ENCODE measurements at regions not wholly inside any gene's neighbourhood (a gene's known extent, or its start where the extent isn't known, plus 50 kb on each side); places are given as distances from the start of the nearest gene placed in this dataset.

DNA sequence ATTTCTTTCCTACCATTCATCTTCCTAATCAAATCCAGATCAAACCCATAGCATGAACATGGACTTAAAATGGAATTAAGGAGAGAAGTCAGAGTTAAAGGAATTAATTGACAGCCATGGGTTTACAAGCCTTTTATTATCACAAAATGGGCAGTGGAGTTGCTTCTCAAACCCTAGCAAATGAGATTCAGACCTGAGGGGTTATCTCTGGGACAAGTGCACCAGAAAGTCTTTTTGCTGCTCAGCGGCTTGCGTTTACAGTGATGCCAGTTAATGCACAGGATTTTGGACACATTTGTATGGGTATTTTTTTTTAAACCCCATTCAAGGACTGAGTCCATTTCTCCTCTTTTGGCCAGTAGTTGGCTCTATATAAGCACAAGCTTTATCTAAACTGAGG, 503.0 kb downstream of the EFNB2 start:
- Histone ChIP-seq H3K27me3 (ENCODE audit: control insufficient read depth in 1 of 2, insufficient read depth in 2 of 2, low read length in 2 of 2) (no peaks in the 10 kb centered on the region), H3K4me3 (ENCODE audit: low read length in 2 of 2) (no peak overlapping the region)

GRCh38 chr13:106029676-106030290, 505.7 kb downstream of the EFNB2 start:
- Histone ChIP-seq H3K27me3 (ENCODE audit: control insufficient read depth in 1 of 2, insufficient read depth in 2 of 2, low read length in 2 of 2) (no peaks in the 10 kb centered on the region), H3K27ac (ENCODE audit: low read length) (no peak overlapping the region), H3K36me3 (ENCODE audit: control insufficient read depth in 2 of 2, insufficient read depth in 2 of 2, low read length in 2 of 2) (no peaks in the 10 kb centered on the region), H3K4me3 (ENCODE audit: low read length in 2 of 2) (no peak overlapping the region), H3K4me1 (ENCODE audit: control insufficient read depth, insufficient read depth, low read length) (no peaks in the 10 kb centered on the region), H3K9me3 (ENCODE audit: control insufficient read depth in 2 of 2, low read length in 2 of 2) (no peaks in the 10 kb centered on the region), H3K9ac (ENCODE audit: low read length in 2 of 2) (no peak overlapping the region)

More for the DNA sequence above, 503.0 kb downstream of the EFNB2 start:
- Histone ChIP-seq H3K36me3 (ENCODE audit: control insufficient read depth in 2 of 2, insufficient read depth in 2 of 2, low read length in 2 of 2) (no peaks in the 10 kb centered on the region), H3K4me1 (ENCODE audit: control insufficient read depth, insufficient read depth, low read length) (no peaks in the 10 kb centered on the region), H3K27ac (ENCODE audit: low read length) (no peak overlapping the region), H3K9ac (ENCODE audit: low read length in 2 of 2) (no peak overlapping the region), H3K9me3 (ENCODE audit: control insufficient read depth in 2 of 2, low read length in 2 of 2) (no peaks in the 10 kb centered on the region)

- Histone ChIP-seq H3K4me3 (ENCODE audit: low read length in 2 of 2) (no peak overlapping the region), H3K27me3 (ENCODE audit: control insufficient read depth in 1 of 2, insufficient read depth in 2 of 2, low read length in 2 of 2) (no peaks in the 10 kb centered on the region), H3K36me3 (ENCODE audit: control insufficient read depth in 2 of 2, insufficient read depth in 2 of 2, low read length in 2 of 2) (no peaks in the 10 kb centered on the region), H3K9me3 (ENCODE audit: control insufficient read depth in 2 of 2, low read length in 2 of 2) (no peaks in the 10 kb centered on the region), H3K4me1 (ENCODE audit: control insufficient read depth, insufficient read depth, low read length) (no peaks in the 10 kb centered on the region), H3K9ac (ENCODE audit: low read length in 2 of 2) (no peak overlapping the region), H3K27ac (ENCODE audit: low read length) (no peak overlapping the region)
Observed at GRCh38 chr13:106028911-106029310, 506.6 kb downstream of the EFNB2 start.

- no peak overlapping the region for H3K4me3 ChIP-seq (ENCODE audit: low read length in 2 of 2)
- no peaks in the 10 kb centered on the region for H3K4me1 ChIP-seq (ENCODE audit: control insufficient read depth, insufficient read depth, low read length)
- H3K27me3 ChIP-seq (ENCODE audit: control insufficient read depth in 1 of 2, insufficient read depth in 2 of 2, low read length in 2 of 2): no peaks in the 10 kb centered on the region
- no peak overlapping the region for H3K27ac ChIP-seq (ENCODE audit: low read length)
- no peaks in the 10 kb centered on the region for H3K36me3 ChIP-seq (ENCODE audit: control insufficient read depth in 2 of 2, insufficient read depth in 2 of 2, low read length in 2 of 2)
- H3K9me3 ChIP-seq (ENCODE audit: control insufficient read depth in 2 of 2, low read length in 2 of 2): no peaks in the 10 kb centered on the region
- H3K9ac ChIP-seq (ENCODE audit: low read length in 2 of 2): no peak overlapping the region
Observed at GRCh38 chr13:106011600-106011999, 523.9 kb downstream of the EFNB2 start.

- H3K9me3 ChIP-seq (ENCODE audit: control insufficient read depth in 2 of 2, low read length in 2 of 2): no peaks in the 10 kb centered on the region
- no peaks in the 10 kb centered on the region for H3K4me1 ChIP-seq (ENCODE audit: control insufficient read depth, insufficient read depth, low read length)
- H3K4me3 ChIP-seq (ENCODE audit: low read length in 2 of 2): no peak overlapping the region
- H3K27me3 ChIP-seq (ENCODE audit: control insufficient read depth in 1 of 2, insufficient read depth in 2 of 2, low read length in 2 of 2): no peaks in the 10 kb centered on the region
- H3K27ac ChIP-seq (ENCODE audit: low read length): no peak overlapping the region
- H3K9ac ChIP-seq (ENCODE audit: low read length in 2 of 2): no peak overlapping the region
- H3K36me3 ChIP-seq (ENCODE audit: control insufficient read depth in 2 of 2, insufficient read depth in 2 of 2, low read length in 2 of 2): no peaks in the 10 kb centered on the region
Observed at GRCh38 chr13:106010836-106011235, 524.6 kb downstream of the EFNB2 start.

- Histone ChIP-seq H3K27ac (ENCODE audit: low read length) (no peak overlapping the region), H3K36me3 (ENCODE audit: control insufficient read depth in 2 of 2, insufficient read depth in 2 of 2, low read length in 2 of 2) (no peaks in the 10 kb centered on the region), H3K4me1 (ENCODE audit: control insufficient read depth, insufficient read depth, low read length) (no peaks in the 10 kb centered on the region), H3K4me3 (ENCODE audit: low read length in 2 of 2) (no peak overlapping the region), H3K27me3 (ENCODE audit: control insufficient read depth in 1 of 2, insufficient read depth in 2 of 2, low read length in 2 of 2) (no peaks in the 10 kb centered on the region), H3K9me3 (ENCODE audit: control insufficient read depth in 2 of 2, low read length in 2 of 2) (no peaks in the 10 kb centered on the region), H3K9ac (ENCODE audit: low read length in 2 of 2) (no peak overlapping the region)
Observed at GRCh38 chr13:106008540-106008939, 526.9 kb downstream of the EFNB2 start.

- Histone ChIP-seq H3K9ac (ENCODE audit: low read length in 2 of 2) (no peak overlapping the region), H3K4me3 (ENCODE audit: low read length in 2 of 2) (no peak overlapping the region), H3K36me3 (ENCODE audit: control insufficient read depth in 2 of 2, insufficient read depth in 2 of 2, low read length in 2 of 2) (no peaks in the 10 kb centered on the region), H3K4me1 (ENCODE audit: control insufficient read depth, insufficient read depth, low read length) (no peaks in the 10 kb centered on the region), H3K27me3 (ENCODE audit: control insufficient read depth in 1 of 2, insufficient read depth in 2 of 2, low read length in 2 of 2) (no peaks in the 10 kb centered on the region), H3K27ac (ENCODE audit: low read length) (no peak overlapping the region), H3K9me3 (ENCODE audit: control insufficient read depth in 2 of 2, low read length in 2 of 2) (no peaks in the 10 kb centered on the region)
Observed at GRCh38 chr13:106007156-106007555, 528.3 kb downstream of the EFNB2 start.

DNA sequence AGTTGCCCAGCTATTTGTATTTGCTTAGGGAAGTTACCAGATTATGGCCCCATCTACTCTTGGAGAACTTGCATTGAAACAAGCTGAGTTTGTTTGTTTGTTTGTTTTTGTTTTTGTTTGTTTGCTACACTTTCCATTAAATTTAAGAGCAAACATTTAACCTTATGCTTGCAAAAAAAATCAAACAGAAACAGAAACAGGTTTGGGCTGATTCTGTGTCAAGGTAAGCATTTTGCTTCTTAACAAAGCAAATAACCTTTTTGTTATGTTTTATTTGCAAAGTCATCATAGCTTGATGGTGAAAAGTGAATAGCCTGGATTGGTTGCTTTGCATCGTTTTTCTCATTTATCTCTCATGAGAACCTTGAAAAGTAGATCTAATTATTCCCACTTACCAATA, 531.8 kb downstream of the EFNB2 start:
- no peaks in the 10 kb centered on the region for H3K36me3 ChIP-seq (ENCODE audit: control insufficient read depth in 2 of 2, insufficient read depth in 2 of 2, low read length in 2 of 2)
- no peaks in the 10 kb centered on the region for H3K27me3 ChIP-seq (ENCODE audit: control insufficient read depth in 1 of 2, insufficient read depth in 2 of 2, low read length in 2 of 2)
- no peak overlapping the region for H3K9ac ChIP-seq (ENCODE audit: low read length in 2 of 2)
- no peaks in the 10 kb centered on the region for H3K4me1 ChIP-seq (ENCODE audit: control insufficient read depth, insufficient read depth, low read length)
- no peak overlapping the region for H3K4me3 ChIP-seq (ENCODE audit: low read length in 2 of 2)
- H3K9me3 ChIP-seq (ENCODE audit: control insufficient read depth in 2 of 2, low read length in 2 of 2): no peaks in the 10 kb centered on the region
- no peak overlapping the region for H3K27ac ChIP-seq (ENCODE audit: low read length)

- Histone ChIP-seq H3K4me1 (ENCODE audit: control insufficient read depth, insufficient read depth, low read length) (no peaks in the 10 kb centered on the region), H3K9ac (ENCODE audit: low read length in 2 of 2) (no peak overlapping the region), H3K4me3 (ENCODE audit: low read length in 2 of 2) (no peak overlapping the region), H3K9me3 (ENCODE audit: control insufficient read depth in 2 of 2, low read length in 2 of 2) (no peaks in the 10 kb centered on the region), H3K27me3 (ENCODE audit: control insufficient read depth in 1 of 2, insufficient read depth in 2 of 2, low read length in 2 of 2) (no peaks in the 10 kb centered on the region), H3K36me3 (ENCODE audit: control insufficient read depth in 2 of 2, insufficient read depth in 2 of 2, low read length in 2 of 2) (no peaks in the 10 kb centered on the region), H3K27ac (ENCODE audit: low read length) (no peak overlapping the region)
Observed at GRCh38 chr13:106001443-106001842, 534.0 kb downstream of the EFNB2 start.

DNA sequence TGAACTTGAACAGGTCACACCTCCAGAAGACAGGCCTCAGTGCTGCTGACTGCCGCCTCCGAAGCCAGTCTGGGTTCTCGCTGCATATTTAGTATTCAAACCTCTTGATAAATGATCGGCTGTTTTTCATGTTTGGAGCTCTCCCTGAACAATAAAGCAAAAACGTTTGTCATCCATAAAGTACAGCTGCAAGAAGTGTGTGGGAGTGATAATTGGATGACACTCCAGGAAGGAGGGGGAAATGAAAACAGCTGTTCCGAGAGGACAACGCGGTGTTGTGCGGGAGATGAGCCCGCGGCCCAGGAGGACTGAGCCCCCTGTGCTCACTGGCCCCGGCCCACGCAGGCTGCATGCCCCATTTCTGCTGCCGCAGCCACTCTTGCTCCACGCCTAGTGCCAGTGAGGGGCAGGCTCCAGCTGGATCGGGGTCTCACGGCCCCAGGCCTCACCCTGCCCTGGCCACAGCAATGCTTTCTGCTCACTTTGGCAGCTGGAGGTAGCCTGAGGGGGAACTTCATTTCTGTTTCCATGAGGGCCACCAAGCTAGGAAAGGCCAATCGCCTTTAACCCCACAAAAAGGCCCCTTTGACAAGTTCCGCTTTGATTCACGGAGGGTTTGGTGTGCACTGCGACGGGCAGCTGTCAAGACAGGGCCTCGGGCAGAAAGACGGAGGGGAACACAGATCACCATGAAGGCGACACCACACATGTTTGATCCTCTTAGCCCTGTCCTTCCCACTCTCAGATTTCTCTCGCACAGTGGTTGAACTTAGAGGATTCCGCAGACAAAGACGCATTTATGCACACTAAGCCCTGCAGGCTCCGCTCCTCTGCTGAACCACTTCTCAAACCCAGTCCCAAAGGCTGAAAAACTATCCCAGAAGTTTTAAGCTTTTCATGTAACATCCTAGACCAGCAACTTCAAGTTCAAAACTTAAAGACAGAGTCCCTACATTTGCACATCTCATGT, 537.6 kb downstream of the EFNB2 start:
- no peak overlapping the region for H3K9ac ChIP-seq (ENCODE audit: low read length in 2 of 2)
- no peaks in the 10 kb centered on the region for H3K36me3 ChIP-seq (ENCODE audit: control insufficient read depth in 2 of 2, insufficient read depth in 2 of 2, low read length in 2 of 2)
- H3K4me3 ChIP-seq (ENCODE audit: low read length in 2 of 2): no peak overlapping the region
- no peaks in the 10 kb centered on the region for H3K9me3 ChIP-seq (ENCODE audit: control insufficient read depth in 2 of 2, low read length in 2 of 2)
- H3K27ac ChIP-seq (ENCODE audit: low read length): no peak overlapping the region
- no peaks in the 10 kb centered on the region for H3K27me3 ChIP-seq (ENCODE audit: control insufficient read depth in 1 of 2, insufficient read depth in 2 of 2, low read length in 2 of 2)
- no peaks in the 10 kb centered on the region for H3K4me1 ChIP-seq (ENCODE audit: control insufficient read depth, insufficient read depth, low read length)
